ENCODE measurements at regions not wholly inside any gene's neighbourhood (a gene's known extent, or its start where the extent isn't known, plus 50 kb on each side); places are given as distances from the start of the nearest gene placed in this dataset.
A peak's percentile ranks its signal among the peaks of the same experiment; 100 is the strongest.
"Not testable (repeated sequence)": the region's sequence is repeated elsewhere in the genome, so short reads cannot be mapped to it uniquely, and the experiment has no call there.

DNA sequence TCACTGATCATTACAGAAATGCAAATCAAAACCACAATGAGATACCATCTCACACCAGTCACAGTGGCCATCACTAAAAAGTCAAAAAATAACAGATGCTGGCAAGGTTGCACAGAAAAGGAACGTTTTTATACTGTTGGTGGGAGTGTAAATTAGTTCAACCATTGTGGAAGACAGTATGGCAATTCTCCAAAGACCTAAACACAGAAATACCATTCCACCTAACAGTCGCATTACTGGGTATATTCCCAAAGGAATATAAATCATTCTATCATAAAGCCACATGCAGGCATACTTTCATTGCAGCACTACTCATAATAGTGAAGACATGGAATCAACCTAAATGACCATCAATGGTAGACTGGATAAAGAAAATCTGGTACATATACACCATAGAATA, 83.2 kb upstream of the ARID5B start:
- DNase-seq = not testable (repeated sequence)

DNA sequence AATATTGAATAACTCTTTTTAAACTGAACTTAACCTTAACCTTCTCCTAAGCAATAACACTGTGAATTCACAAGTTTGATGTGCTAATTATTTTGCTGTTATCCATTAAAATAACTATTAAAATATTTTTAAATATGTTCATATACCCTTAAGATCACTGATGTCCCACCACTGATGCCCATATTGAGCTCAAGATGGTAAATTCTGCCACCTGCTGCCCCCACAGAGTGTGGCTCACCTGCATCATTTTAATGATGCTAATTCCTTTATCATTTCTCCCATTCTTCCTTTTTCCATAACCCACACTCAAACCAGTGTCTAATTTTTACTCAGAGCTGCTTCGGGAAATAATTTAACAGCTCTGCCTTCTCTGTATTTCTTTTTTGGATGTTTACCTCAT, 82.3 kb upstream of the ARID5B start:
- DNase-seq = no peak

DNA sequence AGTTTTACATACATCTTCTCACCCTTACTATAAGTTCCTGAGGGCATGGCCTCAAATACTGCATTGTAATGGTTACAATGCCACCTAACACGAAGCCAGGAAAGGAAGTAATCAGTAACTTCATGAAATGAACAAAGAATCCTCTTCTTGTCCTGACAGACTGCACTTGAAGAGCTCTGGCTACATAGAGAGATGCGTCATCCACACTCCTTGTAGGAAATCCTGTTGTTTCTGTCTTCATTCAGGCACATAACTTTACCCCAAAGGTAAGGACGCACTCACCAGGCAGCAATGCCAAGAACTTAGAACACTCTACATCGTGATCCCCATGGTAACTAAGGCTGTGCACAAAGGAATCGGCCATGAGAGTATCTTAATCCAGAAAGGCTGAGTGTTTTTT, 80.3 kb upstream of the ARID5B start:
- DNase-seq = no peak

DNA sequence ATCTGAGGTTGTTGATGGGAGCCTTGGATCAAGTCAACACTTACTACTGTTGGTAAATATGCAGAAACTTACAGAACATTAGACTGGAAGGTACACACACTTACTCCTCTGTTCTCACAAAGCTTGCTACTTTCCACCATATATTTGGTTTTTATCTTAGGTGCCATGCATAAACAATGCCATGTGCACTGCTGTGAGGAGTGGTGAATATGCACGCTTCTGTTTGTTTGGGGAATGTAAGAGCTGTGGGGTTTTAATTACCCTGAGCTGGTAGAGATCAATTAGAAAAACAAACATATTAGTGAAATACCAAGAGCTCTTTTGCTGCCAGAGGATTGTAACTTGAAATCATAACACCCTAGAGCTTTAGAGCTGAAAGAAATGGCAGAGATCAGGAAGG, 79.8 kb upstream of the ARID5B start:
- DNase-seq = no peak

DNA sequence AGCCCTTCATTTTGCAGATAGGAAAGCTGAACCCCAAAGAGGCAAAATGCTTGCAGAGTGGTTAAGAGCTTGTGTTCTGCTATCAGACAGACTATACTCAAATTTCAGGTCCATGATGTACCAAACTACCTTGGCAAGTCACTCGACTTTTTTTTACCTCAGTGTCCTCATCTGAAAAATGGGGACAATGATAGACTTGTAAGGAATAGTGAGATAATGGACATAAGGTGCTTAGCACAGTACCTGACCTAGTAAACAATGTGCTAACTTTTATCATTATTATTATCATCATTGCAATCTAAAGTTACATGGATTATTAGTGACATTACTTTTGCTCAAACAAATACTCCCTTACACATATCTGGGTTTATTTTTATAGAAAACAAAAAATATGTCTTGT, 79.4 kb upstream of the ARID5B start:
- no peak for DNase-seq

DNA sequence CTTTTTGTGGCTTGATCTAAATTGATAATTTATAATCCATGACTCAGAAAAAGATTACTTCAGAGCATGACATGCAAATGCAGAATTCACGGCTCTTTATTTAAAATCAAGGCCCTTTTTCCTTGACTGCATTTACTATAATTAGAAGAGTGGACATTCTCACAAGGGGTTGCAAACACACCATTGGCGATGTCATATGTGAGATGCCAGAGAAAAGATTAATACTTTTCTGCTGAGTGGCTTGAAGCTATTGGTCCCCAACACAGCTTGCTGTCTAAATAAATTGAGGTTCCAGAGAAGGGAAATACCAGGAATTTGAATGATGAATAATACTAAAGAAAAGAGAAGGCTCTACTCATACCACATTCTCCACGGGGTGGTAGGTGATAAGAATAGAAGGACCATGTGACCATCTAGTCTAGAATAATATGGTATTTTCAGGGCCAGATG, 78.7 kb upstream of the ARID5B start:
- no peak for DNase-seq

DNA sequence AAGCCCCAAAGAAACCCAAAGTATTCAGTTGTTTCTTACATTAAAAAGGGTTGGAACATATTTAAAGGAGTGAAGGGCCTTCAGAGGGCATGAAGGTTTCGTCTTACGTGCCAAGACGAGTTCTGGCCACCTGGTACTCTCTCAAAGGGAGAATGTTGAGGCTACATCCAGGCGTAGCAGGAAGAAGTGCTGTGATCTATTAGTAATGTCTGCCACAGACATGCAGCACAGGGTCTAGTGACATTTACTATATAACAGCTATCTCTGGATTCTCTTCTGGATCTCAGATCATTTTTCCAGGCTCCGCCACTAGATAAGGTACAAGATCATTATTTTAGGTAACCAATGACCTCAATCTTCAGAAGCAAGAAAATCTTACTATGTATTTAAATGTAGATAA, 76.5 kb upstream of the ARID5B start:
- DNase-seq = no peak

DNA sequence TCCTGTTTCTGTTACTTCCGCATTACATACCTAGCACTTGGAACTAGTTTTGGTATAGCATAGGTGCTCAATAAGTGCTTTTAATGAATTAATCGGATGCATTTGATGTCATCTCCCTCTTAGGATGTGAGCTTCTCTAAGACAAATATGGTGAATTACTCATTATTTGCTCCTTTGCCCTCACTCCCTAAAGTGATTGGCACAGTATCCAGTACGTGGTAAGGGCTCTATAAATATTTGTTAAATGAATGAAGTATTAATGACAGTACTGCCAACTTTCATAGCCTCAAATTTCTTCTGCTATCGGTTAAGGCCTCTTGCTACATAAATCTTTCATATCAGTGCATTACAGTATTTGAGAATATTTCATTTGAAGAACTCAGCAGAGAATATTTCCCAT, 75.9 kb upstream of the ARID5B start:
- no peak for DNase-seq

DNA sequence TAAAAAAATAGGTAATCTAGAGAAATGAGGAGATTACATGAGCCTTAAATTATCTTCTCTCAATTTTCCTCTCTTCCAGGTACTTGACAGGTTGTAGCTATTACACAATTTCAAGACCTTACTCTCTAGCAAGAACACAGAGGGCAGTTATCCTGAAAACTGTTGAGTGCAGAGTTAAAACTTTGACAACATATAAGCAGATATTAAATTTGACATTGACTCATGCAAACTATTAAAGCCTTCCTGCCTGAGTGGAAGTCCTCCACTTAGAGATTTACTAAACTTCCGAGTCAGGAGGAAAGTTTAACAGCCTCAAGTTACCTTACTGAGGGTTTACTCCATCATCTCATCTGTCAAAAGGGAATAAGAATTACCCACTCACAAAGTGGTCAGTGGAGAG, 73.5 kb upstream of the ARID5B start:
- DNase-seq = no peak

DNA sequence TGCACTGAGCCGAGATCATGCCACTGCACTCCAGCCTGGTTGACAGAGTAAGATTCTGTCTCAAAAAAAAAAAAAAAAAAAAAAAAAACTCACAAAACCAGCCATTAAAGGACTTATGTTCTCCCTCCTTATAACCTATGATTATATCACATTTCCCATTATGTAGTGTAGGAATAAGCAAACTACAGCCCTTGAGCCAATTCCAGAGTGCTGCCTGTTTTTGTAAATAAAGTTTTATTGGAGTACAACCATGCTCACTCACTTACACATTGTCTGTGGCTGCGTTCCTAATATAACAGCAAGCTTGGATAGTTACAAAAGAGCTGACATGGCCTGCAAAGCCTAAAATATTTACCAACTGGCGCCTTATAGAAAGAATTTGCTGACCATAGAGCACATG, 72.7 kb upstream of the ARID5B start:
- DNase-seq = no peak

DNA sequence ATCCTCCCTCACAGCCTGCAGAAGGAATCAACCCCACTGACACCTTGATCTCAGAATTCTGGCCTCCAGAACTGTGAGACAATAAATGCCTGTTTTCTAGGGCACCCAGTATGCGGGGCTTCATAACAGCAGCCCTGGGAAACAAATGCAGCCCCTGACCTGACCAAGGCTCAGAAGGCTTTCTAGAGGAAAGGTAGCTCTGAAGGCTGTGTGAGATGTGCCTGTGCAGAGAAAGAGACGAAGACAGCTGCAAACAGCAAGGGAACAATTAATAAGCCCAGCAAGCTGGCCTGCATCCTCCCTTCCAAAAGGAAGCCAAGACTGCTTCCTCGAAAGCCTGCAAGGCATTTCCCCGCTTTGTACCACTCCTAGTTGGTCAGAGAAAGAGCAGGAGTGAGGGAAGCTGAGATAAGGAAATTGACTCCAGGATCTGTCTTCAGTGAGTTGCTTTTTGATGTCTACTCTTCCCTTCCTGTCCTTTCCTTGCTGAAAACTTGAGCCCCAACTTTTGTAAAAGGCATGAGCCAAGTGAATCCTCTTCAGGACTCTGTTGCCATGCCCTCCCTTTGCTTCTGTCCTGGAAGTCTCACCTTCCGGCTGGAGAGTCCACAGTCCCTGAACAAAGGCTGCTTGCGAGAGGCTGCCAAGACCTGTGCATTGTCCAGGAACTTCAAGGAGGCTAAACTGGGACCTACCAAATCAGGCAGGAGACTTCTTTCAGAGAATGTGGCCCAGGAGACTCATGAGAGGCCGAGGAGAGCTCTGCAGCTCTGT, 71.2 kb upstream of the ARID5B start:
- DNase-seq = no peak

DNA sequence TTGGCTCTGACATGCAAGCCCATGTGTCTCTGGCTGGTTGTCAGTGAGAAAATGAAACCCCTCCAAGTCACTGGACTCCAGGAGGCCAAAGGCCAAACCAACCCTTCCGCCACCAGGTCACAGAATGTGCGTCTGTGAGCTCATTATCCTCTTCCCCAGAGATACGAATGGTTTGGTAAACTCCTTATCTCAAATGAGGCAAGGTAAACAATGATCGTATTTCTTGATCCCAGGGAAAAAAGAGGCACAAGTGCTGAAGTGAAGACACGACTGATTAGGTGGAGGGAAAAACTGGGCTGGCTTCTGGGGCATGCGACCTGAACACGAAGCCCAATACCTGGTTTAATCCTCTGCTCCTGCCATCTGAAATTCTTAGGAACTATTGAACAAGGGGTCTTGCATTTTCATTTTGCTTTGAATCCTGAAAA, 70.6 kb upstream of the ARID5B start:
- DNase-seq = no peak

DNA sequence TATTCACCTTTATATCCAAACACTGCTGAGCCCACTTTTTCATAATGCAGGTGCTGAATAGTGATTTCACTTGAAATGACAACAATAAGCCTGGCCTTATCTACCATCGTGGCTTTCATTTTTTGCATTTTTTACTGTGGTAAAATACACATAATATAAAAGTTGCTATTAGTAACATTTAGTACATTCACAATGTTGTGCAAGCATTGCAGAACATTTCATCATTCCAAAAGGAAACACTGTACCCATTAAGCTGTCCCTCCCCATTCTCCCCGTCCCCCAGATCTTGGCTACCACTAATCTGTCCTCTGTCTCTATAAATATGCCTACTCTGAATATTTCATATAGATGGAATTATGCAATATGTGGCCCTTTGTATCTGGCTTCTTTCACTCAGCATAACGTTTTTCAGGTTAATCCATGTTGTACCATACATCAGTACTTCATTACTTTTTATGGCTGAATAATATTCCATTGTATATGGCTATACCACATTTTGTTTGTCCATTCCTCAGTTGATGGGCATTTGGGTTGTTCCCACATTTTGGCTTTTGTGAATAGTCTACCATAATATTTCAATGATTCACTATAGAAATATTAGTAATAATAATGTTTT, 68.5 kb upstream of the ARID5B start:
- DNase-seq = no peak

DNA sequence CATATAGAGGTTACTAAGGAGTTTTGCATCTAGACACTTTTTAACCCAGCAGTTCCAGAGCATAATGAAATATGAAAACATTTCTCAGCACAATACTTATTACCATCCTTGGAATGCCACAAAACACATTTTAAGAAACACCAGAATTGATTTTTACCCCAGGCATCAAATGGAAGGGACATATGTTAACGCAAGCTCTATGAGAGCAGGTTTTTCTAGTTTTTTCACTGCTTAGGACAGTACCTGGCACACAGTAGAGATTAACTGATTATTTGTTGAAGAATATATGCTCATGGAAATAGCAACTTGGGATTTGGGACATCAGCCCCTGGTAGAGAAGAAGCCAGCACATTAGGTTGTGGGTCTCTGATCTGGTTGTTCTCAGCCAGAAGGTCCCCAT, 67.0 kb upstream of the ARID5B start:
- DNase-seq = no peak

DNA sequence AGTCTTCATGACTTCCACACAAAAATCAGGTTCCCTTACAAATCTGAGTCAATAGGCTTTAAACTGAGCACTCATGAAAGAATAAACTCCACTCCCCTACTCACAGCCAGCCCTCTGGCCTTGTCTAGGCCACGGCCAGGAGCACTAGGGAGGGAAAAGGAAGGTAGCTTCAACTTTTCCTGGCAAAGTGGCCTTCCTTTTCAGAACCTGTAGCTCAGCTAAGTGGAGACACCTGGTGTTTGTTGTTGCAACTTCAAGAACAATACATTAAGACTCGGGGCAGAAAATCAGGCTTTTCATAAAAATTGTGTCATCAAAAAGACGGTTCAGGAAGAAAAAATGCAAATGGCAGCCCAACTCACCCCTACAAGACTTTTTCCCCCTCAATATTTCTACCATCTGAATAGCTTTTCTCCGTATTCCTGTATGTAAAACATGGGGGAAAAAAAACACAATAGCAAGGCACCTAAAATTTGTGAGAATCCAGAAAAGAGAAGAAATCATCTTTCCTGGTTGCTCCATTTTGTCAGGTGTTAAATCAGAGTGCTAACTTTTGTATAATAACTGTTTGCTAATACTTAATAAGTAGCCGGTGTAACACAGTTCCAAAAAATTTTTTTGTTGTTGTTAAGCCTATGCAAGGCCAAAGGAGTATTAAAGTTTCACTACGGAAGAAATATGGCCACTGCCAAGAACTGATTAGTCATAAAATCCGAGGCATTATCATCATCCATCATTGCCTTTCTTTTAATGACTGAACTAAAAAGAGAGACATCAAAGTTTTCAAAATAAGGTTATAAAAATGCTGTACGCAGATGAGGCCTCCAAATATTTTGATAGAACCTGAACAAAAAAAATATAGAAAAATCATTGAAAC, 66.2 kb upstream of the ARID5B start:
- peak; percentile 7 for DNase-seq

DNA sequence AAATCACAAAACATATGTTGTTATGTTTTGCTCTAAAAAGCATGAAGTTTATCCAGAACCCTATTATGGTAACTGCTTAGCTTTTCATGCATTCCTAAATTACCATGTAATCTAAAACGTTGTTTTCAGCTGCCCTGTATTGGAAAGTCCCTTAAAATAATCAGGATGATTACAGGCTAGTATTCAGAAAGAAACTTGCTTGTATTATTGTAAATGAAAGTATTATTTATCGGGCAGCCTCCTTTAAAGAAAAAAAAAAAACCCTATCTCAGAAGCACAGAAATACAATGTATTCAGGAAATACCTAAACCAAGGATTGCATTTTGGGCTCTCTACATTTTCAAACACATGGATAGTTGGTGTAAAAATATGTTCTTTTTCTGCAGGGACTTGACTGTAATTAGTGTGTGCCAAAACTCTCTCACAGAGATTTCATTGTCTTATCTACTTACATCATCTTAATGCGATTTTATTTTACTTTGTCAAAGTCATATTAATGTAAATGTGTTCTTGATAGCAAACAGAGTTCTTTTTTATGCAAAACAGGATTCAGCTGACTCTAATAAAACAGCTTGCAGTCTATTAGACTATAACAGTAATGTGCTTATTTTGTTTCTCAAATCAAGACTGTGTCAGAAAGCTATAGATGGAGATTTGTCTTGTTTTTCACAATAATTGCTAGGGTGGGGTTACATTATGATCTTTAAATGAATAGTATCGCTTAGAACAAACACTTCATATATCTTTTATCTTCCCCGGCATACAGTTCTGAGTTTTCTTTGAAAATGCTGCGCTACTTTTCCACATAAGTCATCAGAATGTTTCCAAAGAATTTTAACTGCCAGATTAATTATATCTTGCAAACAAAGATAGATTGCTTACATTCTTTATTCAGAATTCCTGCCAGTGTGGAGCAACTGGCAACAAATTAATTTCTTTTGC, 65.3 kb upstream of the ARID5B start:
- DNase-seq = no peak

DNA sequence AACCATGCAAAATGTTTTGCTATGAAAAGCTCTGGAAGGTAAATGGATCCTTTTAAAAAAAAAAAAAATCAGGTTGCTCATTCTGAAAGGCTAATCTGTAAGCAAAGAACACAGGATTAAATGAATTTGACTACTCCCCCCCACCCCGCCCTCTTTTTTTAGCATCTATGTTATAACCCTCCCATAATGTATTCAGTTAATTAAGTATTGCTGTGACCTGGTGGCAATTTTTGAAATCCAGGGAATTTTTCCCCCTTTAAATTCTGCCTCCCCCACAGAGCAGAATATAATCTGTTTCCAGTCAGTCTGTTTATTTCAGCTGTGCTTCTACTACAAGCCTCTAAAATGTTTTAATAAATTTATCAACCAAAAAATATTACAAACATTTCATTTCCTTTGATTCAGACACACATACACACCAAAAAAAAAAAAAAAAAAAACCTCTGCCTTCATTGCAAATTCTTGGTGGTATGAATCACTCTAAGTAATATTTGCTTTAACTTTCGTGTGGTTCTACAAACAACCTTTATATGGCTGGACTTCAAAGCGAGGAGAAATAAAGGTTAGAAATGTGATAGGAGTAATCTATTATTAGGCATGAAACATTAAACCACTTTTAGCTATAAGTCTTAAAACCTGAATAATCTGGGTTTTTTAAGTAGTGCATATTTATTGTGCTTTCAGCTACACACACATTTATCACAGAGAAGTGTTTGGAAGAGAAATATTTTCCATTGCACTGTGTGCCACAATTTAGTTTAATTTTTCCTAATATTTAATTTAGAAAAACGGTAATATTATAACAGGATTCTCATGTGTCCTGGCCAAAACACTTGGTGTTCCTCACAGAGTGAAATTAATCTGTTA, 64.4 kb upstream of the ARID5B start:
- DNase-seq = no peak

DNA sequence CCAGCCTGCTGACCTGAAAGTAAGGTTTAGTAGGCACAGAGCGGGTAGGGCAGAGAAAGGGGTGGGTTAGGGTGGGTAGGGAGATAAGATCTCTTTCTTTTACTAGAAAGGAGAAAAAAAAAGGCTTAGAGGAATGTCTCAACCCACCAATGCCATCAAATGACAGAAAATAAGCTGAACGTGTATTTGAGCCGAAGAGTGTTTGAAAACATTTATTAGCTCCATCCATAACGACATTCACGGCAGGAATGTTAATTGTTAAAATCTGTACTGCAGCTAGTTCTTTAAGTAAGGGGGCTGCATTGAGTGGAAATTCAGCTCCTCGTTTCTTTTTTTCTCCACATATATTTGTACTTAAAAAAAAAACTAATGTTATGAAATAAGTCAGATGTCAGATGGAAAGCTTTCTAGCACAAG, 63.7 kb upstream of the ARID5B start:
- no peak for DNase-seq

DNA sequence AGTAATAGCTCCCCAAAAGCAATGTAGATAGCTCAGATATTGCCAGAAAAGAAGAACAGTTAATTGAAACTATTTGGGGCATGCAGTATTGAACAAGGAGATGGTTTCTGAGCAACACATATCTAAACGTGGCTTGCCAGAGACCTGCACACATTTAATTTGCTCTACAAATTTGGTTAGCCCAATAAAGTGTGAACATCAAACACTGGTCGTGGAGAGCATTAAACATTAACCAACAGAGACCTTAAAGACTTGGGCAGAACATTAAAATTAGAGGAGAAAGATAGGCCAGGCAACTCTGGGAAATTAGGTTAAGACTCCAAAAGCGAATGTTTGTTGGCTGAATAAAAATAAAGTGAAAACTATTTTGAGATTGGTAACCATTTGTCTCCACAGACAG, 61.6 kb upstream of the ARID5B start:
- no peak for DNase-seq

DNA sequence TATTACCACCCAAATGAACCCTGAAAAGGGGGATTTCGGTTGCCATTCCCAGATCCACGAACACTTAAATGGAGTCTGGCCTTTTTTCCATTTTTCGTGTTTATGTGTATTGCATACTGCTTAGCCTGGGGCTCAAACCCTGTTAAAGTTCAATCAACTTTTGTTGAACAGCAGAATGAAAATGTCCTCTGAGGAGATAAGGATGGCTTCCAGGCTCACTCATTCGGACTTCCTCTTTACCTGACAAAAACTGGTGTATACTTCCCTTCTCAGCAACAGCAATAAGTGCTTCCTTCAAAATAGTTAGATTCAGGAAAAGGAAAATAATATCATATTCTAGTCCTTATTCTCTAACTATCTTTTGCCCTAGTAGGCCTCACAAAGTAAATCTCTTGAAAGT, 61.1 kb upstream of the ARID5B start:
- no peak for DNase-seq

DNA sequence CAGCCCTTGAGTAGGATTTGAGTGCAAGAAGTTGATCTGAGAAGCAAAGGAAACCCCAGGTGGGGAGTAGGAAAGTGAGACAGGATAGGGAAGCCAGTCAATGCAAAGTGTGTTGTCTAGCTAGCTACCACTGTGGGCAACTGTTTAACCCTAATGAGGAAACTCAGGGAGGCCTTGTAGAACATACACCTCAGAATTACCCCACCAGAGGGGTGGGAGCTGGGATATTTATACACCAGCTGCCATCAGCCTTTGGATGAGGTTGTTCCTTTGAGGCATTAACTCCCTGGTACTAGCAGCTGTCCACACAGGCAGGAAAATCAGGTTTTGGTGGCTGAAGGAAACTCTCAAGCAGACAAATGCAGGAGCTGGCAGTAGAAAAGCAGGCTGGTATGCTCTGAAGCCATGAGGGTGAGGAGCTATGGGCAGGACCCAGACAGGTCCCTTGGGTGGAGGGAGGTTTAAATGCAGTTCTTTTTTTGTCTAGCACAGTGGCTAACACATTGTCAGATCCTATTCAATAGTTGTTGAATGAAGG, 60.1 kb upstream of the ARID5B start:
- no peak for DNase-seq
